ENCODE measurements at regions not wholly inside any gene's neighbourhood (a gene's known extent, or its start where the extent isn't known, plus 50 kb on each side); places are given as distances from the start of the nearest gene placed in this dataset.

GRCh38 chr4:24637173-24637572 is 52.8 kb upstream of the DHX15 start:
- DNase-seq, result no peak

GRCh38 chr4:24638396-24638875 is 54.1 kb upstream of the DHX15 start:
- no peak for DNase-seq

GRCh38 chr4:24639714-24640113 is 55.4 kb upstream of the DHX15 start:
- DNase-seq, result no peak

- DNase-seq, result no peak
Observed at GRCh38 chr4:24640366-24640765, 56.0 kb upstream of the DHX15 start.

GRCh38 chr4:24642981-24643547 is 58.7 kb upstream of the DHX15 start:
- no peak for DNase-seq

- DNase-seq, result no peak
Observed at GRCh38 chr4:24643774-24644520, 59.6 kb upstream of the DHX15 start.

- DNase-seq, result no peak
Observed at GRCh38 chr4:24644983-24645764, 60.8 kb upstream of the DHX15 start.

GRCh38 chr4:24645765-24646550 is 61.6 kb upstream of the DHX15 start:
- no peak for DNase-seq

- no peak for DNase-seq
Observed at GRCh38 chr4:24646798-24647460, 62.6 kb upstream of the DHX15 start.

- no peak for DNase-seq
Observed at GRCh38 chr4:24650849-24651640, 66.7 kb upstream of the DHX15 start.

GRCh38 chr4:24655326-24655725 is 71.0 kb upstream of the DHX15 start:
- DNase-seq, result no peak

GRCh38 chr4:24655971-24656370 is 71.6 kb upstream of the DHX15 start:
- no peak for DNase-seq

GRCh38 chr4:24656906-24657305 is 72.6 kb upstream of the DHX15 start:
- DNase-seq, result no peak

GRCh38 chr4:24657768-24658617 is 73.6 kb upstream of the DHX15 start:
- DNase-seq, result no peak

- peak; percentile 13 for DNase-seq
Observed at GRCh38 chr4:24659241-24659961, 75.0 kb upstream of the DHX15 start.

- DNase-seq, result no peak
Observed at GRCh38 chr4:24662056-24662455, 77.7 kb upstream of the DHX15 start.

- no peak for DNase-seq
Observed at GRCh38 chr4:24662542-24662941, 78.2 kb upstream of the DHX15 start.

- no peak for DNase-seq
Observed at GRCh38 chr4:24664956-24665355, 80.6 kb upstream of the DHX15 start.

- DNase-seq, result no peak
Observed at GRCh38 chr4:24666316-24666715, 82.0 kb upstream of the DHX15 start.

All from hindlimb muscle (tissue), 1 donor.